ENCODE measurements at regions not wholly inside any gene's neighbourhood (a gene's known extent, or its start where the extent isn't known, plus 50 kb on each side); places are given as distances from the start of the nearest gene placed in this dataset.

- H3K27me3 Mint-ChIP-seq (ENCODE audit: low read depth), result no peaks in the 10 kb centered on the region
- H3K36me3 Mint-ChIP-seq (ENCODE audit: insufficient read depth), result no peaks in the 10 kb centered on the region
- no peak for ATAC-seq
- no peak for DNase-seq
- H3K4me1 Mint-ChIP-seq (ENCODE audit: low read depth), result no peaks in the 10 kb centered on the region
- H3K4me3 Mint-ChIP-seq, result no peak overlapping the region
- H3K9me3 Mint-ChIP-seq, result peaks cover 6% of the 10 kb centered on the region
Observed at GRCh38 chr16:51376080-51376479, 225.0 kb upstream of the SALL1 start.

GRCh38 chr16:51374790-51375189 is 223.7 kb upstream of the SALL1 start:
- H3K4me3 Mint-ChIP-seq, result no peak overlapping the region
- ATAC-seq, result no peak
- H3K36me3 Mint-ChIP-seq (ENCODE audit: insufficient read depth), result no peaks in the 10 kb centered on the region
- no peak for DNase-seq
- H3K4me1 Mint-ChIP-seq (ENCODE audit: low read depth), result no peaks in the 10 kb centered on the region
- no peaks in the 10 kb centered on the region for H3K27me3 Mint-ChIP-seq (ENCODE audit: low read depth)
- H3K9me3 Mint-ChIP-seq, result peaks cover 3% of the 10 kb centered on the region

GRCh38 chr16:51374346-51374745 is 223.3 kb upstream of the SALL1 start:
- no peaks in the 10 kb centered on the region for H3K4me1 Mint-ChIP-seq (ENCODE audit: low read depth)
- H3K4me3 Mint-ChIP-seq, result no peak overlapping the region
- no peaks in the 10 kb centered on the region for H3K36me3 Mint-ChIP-seq (ENCODE audit: insufficient read depth)
- peaks cover 3% of the 10 kb centered on the region for H3K9me3 Mint-ChIP-seq
- no peaks in the 10 kb centered on the region for H3K27me3 Mint-ChIP-seq (ENCODE audit: low read depth)
- ATAC-seq, result no peak
- DNase-seq, result no peak

GRCh38 chr16:51365715-51366114 is 214.6 kb upstream of the SALL1 start:
- Mint-ChIP-seq H3K4me3 (no peak overlapping the region), H3K9me3 (no peaks in the 10 kb centered on the region), H3K27me3 (ENCODE audit: low read depth) (no peaks in the 10 kb centered on the region), H3K4me1 (ENCODE audit: low read depth) (no peaks in the 10 kb centered on the region), H3K36me3 (ENCODE audit: insufficient read depth) (no peaks in the 10 kb centered on the region)
- ATAC-seq, result no peak
- DNase-seq, result no peak

GRCh38 chr16:51359141-51359955 is 208.3 kb upstream of the SALL1 start:
- H3K36me3 Mint-ChIP-seq (ENCODE audit: insufficient read depth), result no peaks in the 10 kb centered on the region
- no peaks in the 10 kb centered on the region for H3K4me1 Mint-ChIP-seq (ENCODE audit: low read depth)
- ATAC-seq (no peak), DNase-seq (no peak)
- no peak overlapping the region for H3K4me3 Mint-ChIP-seq
- H3K27me3 Mint-ChIP-seq (ENCODE audit: low read depth), result no peaks in the 10 kb centered on the region
- H3K9me3 Mint-ChIP-seq, result no peaks in the 10 kb centered on the region

GRCh38 chr16:51357839-51358238 is 206.8 kb upstream of the SALL1 start:
- no peaks in the 10 kb centered on the region for H3K27me3 Mint-ChIP-seq (ENCODE audit: low read depth)
- no peak overlapping the region for H3K4me3 Mint-ChIP-seq
- no peaks in the 10 kb centered on the region for H3K36me3 Mint-ChIP-seq (ENCODE audit: insufficient read depth)

GRCh38 chr16:51355875-51356274 is 204.8 kb upstream of the SALL1 start:
- Mint-ChIP-seq H3K36me3 (ENCODE audit: insufficient read depth) (no peaks in the 10 kb centered on the region), H3K27me3 (ENCODE audit: low read depth) (no peaks in the 10 kb centered on the region), H3K9me3 (no peaks in the 10 kb centered on the region), H3K4me1 (ENCODE audit: low read depth) (no peaks in the 10 kb centered on the region), H3K4me3 (no peak overlapping the region)
- ATAC-seq (no peak), DNase-seq (no peak)

More at GRCh38 chr16:51357839-51358238, 206.8 kb upstream of the SALL1 start:
- Mint-ChIP-seq H3K4me1 (ENCODE audit: low read depth) (no peaks in the 10 kb centered on the region), H3K9me3 (no peaks in the 10 kb centered on the region)
- no peak for ATAC-seq
- no peak for DNase-seq

GRCh38 chr16:51355195-51355594 is 204.1 kb upstream of the SALL1 start:
- no peak for ATAC-seq
- H3K27me3 Mint-ChIP-seq (ENCODE audit: low read depth), result no peaks in the 10 kb centered on the region
- DNase-seq, result no peak
- no peaks in the 10 kb centered on the region for H3K36me3 Mint-ChIP-seq (ENCODE audit: insufficient read depth)
- no peak overlapping the region for H3K4me3 Mint-ChIP-seq
- no peaks in the 10 kb centered on the region for H3K4me1 Mint-ChIP-seq (ENCODE audit: low read depth)
- no peaks in the 10 kb centered on the region for H3K9me3 Mint-ChIP-seq

- Mint-ChIP-seq H3K27me3 (ENCODE audit: low read depth) (no peaks in the 10 kb centered on the region), H3K4me3 (no peak overlapping the region), H3K36me3 (ENCODE audit: insufficient read depth) (no peaks in the 10 kb centered on the region), H3K4me1 (ENCODE audit: low read depth) (no peaks in the 10 kb centered on the region), H3K9me3 (no peaks in the 10 kb centered on the region)
- no peak for ATAC-seq
- no peak for DNase-seq
Observed at GRCh38 chr16:51353055-51353454, 202.0 kb upstream of the SALL1 start.

GRCh38 chr16:51349626-51350025 is 198.6 kb upstream of the SALL1 start:
- H3K27me3 Mint-ChIP-seq (ENCODE audit: low read depth), result no peaks in the 10 kb centered on the region
- H3K4me1 Mint-ChIP-seq (ENCODE audit: low read depth), result no peaks in the 10 kb centered on the region
- no peak for ATAC-seq
- H3K9me3 Mint-ChIP-seq, result no peaks in the 10 kb centered on the region
- no peak overlapping the region for H3K4me3 Mint-ChIP-seq
- no peak for DNase-seq
- H3K36me3 Mint-ChIP-seq (ENCODE audit: insufficient read depth), result no peaks in the 10 kb centered on the region

- DNase-seq, result no peak
- H3K4me1 Mint-ChIP-seq (ENCODE audit: low read depth), result no peaks in the 10 kb centered on the region
- no peaks in the 10 kb centered on the region for H3K27me3 Mint-ChIP-seq (ENCODE audit: low read depth)
- peaks cover 3% of the 10 kb centered on the region for H3K9me3 Mint-ChIP-seq
- no peak overlapping the region for H3K4me3 Mint-ChIP-seq
- no peaks in the 10 kb centered on the region for H3K36me3 Mint-ChIP-seq (ENCODE audit: insufficient read depth)
- no peak for ATAC-seq
Observed at GRCh38 chr16:51343411-51343810, 192.3 kb upstream of the SALL1 start.

GRCh38 chr16:51341204-51341603 is 190.1 kb upstream of the SALL1 start:
- ATAC-seq, result no peak
- no peaks in the 10 kb centered on the region for H3K27me3 Mint-ChIP-seq (ENCODE audit: low read depth)
- DNase-seq, result no peak
- H3K4me1 Mint-ChIP-seq (ENCODE audit: low read depth), result no peaks in the 10 kb centered on the region
- no peak overlapping the region for H3K4me3 Mint-ChIP-seq
- H3K36me3 Mint-ChIP-seq (ENCODE audit: insufficient read depth), result no peaks in the 10 kb centered on the region
- H3K9me3 Mint-ChIP-seq, result peaks cover 3% of the 10 kb centered on the region

- Mint-ChIP-seq H3K9me3 (no peaks in the 10 kb centered on the region), H3K4me1 (ENCODE audit: low read depth) (no peaks in the 10 kb centered on the region), H3K36me3 (ENCODE audit: insufficient read depth) (no peaks in the 10 kb centered on the region), H3K4me3 (no peak overlapping the region), H3K27me3 (ENCODE audit: low read depth) (no peaks in the 10 kb centered on the region)
- ATAC-seq, result no peak
- no peak for DNase-seq
Observed at GRCh38 chr16:51337662-51338061, 186.6 kb upstream of the SALL1 start.

- no peaks in the 10 kb centered on the region for H3K27me3 Mint-ChIP-seq (ENCODE audit: low read depth)
- peaks cover 4% of the 10 kb centered on the region for H3K9me3 Mint-ChIP-seq
- ATAC-seq, result no peak
- H3K4me1 Mint-ChIP-seq (ENCODE audit: low read depth), result no peaks in the 10 kb centered on the region
- no peak for DNase-seq
- H3K4me3 Mint-ChIP-seq, result no peak overlapping the region
- no peaks in the 10 kb centered on the region for H3K36me3 Mint-ChIP-seq (ENCODE audit: insufficient read depth)
Observed at GRCh38 chr16:51328733-51329132, 177.7 kb upstream of the SALL1 start.

GRCh38 chr16:51327001-51327400 is 175.9 kb upstream of the SALL1 start:
- peaks cover 2% of the 10 kb centered on the region for H3K27me3 Mint-ChIP-seq (ENCODE audit: low read depth)
- peaks cover 6% of the 10 kb centered on the region for H3K9me3 Mint-ChIP-seq
- ATAC-seq (no peak), DNase-seq (no peak)
- no peaks in the 10 kb centered on the region for H3K4me1 Mint-ChIP-seq (ENCODE audit: low read depth)
- H3K36me3 Mint-ChIP-seq (ENCODE audit: insufficient read depth), result no peaks in the 10 kb centered on the region
- no peak overlapping the region for H3K4me3 Mint-ChIP-seq

Measured in activated T-cell treated with anti-CD3 and anti-CD28 coated beads, Interleukin-2, amount 50 U/mL, for 4 hours (primary cell).